ENCODE measurements at regions not wholly inside any gene's neighbourhood (a gene's known extent, or its start where the extent isn't known, plus 50 kb on each side); places are given as distances from the start of the nearest gene placed in this dataset.

DNA sequence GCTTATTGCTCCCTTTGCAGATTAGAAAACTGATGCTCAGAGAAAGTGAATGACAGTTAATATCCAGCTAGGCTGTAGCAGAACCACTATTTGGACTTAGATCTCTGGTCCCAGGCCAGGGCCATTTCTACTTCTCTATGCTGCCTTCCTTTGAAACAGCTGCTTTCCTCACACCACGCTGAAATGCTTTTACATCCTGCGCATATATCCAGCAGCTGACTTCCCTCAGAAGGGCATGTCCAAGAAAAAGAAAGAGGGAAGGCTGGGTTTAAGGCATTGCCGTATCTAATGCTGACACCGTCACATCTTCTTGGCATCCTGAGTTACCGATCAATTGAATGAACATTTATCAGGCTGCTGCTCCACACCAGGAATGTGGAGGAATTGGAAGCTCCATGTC, 122.4 kb downstream of the UBE2U start:
- Histone ChIP-seq H3K4me1 (ENCODE audit: control insufficient read depth in 1 of 2, insufficient read depth in 2 of 2, low read length in 2 of 2) (no peaks in the 10 kb centered on the region), H3K27ac (ENCODE audit: low read depth, low read length) (no peak overlapping the region), H3K9ac (ENCODE audit: low read length) (no peak overlapping the region), H3K4me2 (ENCODE audit: low read length) (no peak overlapping the region), H3K36me3 (ENCODE audit: control insufficient read depth in 1 of 2, insufficient read depth in 2 of 2, low read length in 2 of 2) (no peaks in the 10 kb centered on the region), H3K4me3 (replicated peaks in 1 of 2; ENCODE audit: low read depth in 1 of 2, low read length in 2 of 2) (no peak overlapping the region), H3K9me2 (ENCODE audit: insufficient read depth) (no peaks in the 10 kb centered on the region), H2AFZ (ENCODE audit: low read depth, low read length, poor library complexity, severe bottlenecking) (no peak overlapping the region), H4K20me1 (ENCODE audit: insufficient read depth) (no peaks in the 10 kb centered on the region), H3K27me3 (ENCODE audit: insufficient read depth, low read length) (no peaks in the 10 kb centered on the region), H3K79me2 (ENCODE audit: insufficient read depth, low read length) (no peaks in the 10 kb centered on the region), H3K9me3 (ENCODE audit: control insufficient read depth in 1 of 2, insufficient read depth in 1 of 2, low read depth in 1 of 2, low read length in 2 of 2) (no peaks in the 10 kb centered on the region)
- TF ChIP-seq, protein P1, sequence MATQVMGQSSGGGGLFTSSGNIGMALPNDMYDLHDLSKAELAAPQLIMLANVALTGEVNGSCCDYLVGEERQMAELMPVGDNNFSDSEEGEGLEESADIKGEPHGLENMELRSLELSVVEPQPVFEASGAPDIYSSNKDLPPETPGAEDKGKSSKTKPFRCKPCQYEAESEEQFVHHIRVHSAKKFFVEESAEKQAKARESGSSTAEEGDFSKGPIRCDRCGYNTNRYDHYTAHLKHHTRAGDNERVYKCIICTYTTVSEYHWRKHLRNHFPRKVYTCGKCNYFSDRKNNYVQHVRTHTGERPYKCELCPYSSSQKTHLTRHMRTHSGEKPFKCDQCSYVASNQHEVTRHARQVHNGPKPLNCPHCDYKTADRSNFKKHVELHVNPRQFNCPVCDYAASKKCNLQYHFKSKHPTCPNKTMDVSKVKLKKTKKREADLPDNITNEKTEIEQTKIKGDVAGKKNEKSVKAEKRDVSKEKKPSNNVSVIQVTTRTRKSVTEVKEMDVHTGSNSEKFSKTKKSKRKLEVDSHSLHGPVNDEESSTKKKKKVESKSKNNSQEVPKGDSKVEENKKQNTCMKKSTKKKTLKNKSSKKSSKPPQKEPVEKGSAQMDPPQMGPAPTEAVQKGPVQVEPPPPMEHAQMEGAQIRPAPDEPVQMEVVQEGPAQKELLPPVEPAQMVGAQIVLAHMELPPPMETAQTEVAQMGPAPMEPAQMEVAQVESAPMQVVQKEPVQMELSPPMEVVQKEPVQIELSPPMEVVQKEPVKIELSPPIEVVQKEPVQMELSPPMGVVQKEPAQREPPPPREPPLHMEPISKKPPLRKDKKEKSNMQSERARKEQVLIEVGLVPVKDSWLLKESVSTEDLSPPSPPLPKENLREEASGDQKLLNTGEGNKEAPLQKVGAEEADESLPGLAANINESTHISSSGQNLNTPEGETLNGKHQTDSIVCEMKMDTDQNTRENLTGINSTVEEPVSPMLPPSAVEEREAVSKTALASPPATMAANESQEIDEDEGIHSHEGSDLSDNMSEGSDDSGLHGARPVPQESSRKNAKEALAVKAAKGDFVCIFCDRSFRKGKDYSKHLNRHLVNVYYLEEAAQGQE (IDR thresholded peaks at IDR 0.05; ENCODE audit: low read depth): no peak
- TF ChIP-seq SIN3A (IDR thresholded peaks at IDR 0.05; ENCODE audit: low read depth) (no peak), FOSL1 (IDR thresholded peaks at IDR 0.05; ENCODE audit: low read depth) (no peak), EZH2 (IDR thresholded peaks at IDR 0.05) (no peak), ELF1 (IDR thresholded peaks at IDR 0.05; ENCODE audit: borderline replicate concordance, low read depth) (no peak), ZFX (IDR thresholded peaks at IDR 0.05) (no peak), EGR1 (IDR thresholded peaks at IDR 0.05; ENCODE audit: low read depth) (no peak), TCF7L2 (IDR thresholded peaks at IDR 0.05; ENCODE audit: borderline replicate concordance, extremely low read depth, insufficient read depth, insufficient read length) (no peak), EZH2phosphoT487 (IDR thresholded peaks at IDR 0.05; ENCODE audit: borderline replicate concordance) (no peak), CBX3 (IDR thresholded peaks at IDR 0.05; ENCODE audit: low read depth) (no peak), ZNF274 (IDR thresholded peaks at IDR 0.05; ENCODE audit: low read depth, low read length) (no peak)
- TF ChIP-seq, protein P2, sequence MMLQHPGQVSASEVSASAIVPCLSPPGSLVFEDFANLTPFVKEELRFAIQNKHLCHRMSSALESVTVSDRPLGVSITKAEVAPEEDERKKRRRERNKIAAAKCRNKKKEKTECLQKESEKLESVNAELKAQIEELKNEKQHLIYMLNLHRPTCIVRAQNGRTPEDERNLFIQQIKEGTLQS (IDR thresholded peaks at IDR 0.05): no peak
- TF ChIP-seq, protein P3, sequence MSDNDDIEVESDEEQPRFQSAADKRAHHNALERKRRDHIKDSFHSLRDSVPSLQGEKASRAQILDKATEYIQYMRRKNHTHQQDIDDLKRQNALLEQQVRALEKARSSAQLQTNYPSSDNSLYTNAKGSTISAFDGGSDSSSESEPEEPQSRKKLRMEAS (IDR thresholded peaks at IDR 0.05): no peak
- no TSS peak for BruUV-seq (replicated peaks)
- ChIA-PET POLR2A (no interaction called here), RAD21 (ENCODE audit: low non-redundant PET in 1 of 2, low total read pairs in 2 of 2, uncharacterized antibody in 2 of 2, unreplicated experiment in 2 of 2) (no interaction called here), CTCF (no interaction called here)
- intact Hi-C loops (cut with micrococcal nuclease): no loop called here
- ATAC-seq (no peak), DNase-seq (ENCODE audit: low read depth, low spot score) (no peak)
